Stimulated activated naive CD8-positive, alpha-beta T cell treated with anti-CD3 and anti-CD28 coated beads, Interleukin-15, Interleukin-2, amounts not matched to agents 100 ng/mL and 50 ng/mL, for 24 hours (primary cell): ENCODE measurements at regions not wholly inside any gene's neighbourhood (a gene's known extent, or its start where the extent isn't known, plus 50 kb on each side); places are given as distances from the start of the nearest gene placed in this dataset.
"Not testable (repeated sequence)": the region's sequence is repeated elsewhere in the genome, so short reads cannot be mapped to it uniquely, and the experiment has no call there.

ENCODE experiments used
- H3K27ac Mint-ChIP-seq: one replicate; pipeline ENCODE4 v1.8.0; 2021; ENCODE audit warnings: mild to moderate bottlenecking, mixed read lengths
- H3K27me3 Mint-ChIP-seq: one replicate; pipeline ENCODE4 v1.8.0; 2021; ENCODE audit warnings: mixed read lengths
- H3K36me3 Mint-ChIP-seq: one replicate; pipeline ENCODE4 v1.8.0; 2021; ENCODE audit warnings: low read depth, mixed read lengths
- H3K4me1 Mint-ChIP-seq: one replicate; pipeline ENCODE4 v1.8.0; 2021; ENCODE audit warnings: low read depth, mixed read lengths
- H3K4me3 Mint-ChIP-seq: one replicate; pipeline ENCODE4 v1.8.0; 2021; ENCODE audit warnings: mild to moderate bottlenecking, mixed read lengths
- H3K9me3 Mint-ChIP-seq: one replicate; pipeline ENCODE4 v1.8.0; 2021; ENCODE audit warnings: mixed read lengths

GRCh38 chr12:93994721-93995120, 153.7 kb upstream of the PLXNC1 start:
- Mint-ChIP-seq H3K4me1 (no peaks in the 10 kb centered on the region), H3K27ac (no peak overlapping the region), H3K27me3 (no peaks in the 10 kb centered on the region), H3K4me3 (no peak overlapping the region), H3K36me3 (no peaks in the 10 kb centered on the region), H3K9me3 (peaks cover 6% of the 10 kb centered on the region)

- Mint-ChIP-seq H3K27ac (no peak overlapping the region), H3K27me3 (no peaks in the 10 kb centered on the region), H3K4me3 (no peak overlapping the region), H3K4me1 (no peaks in the 10 kb centered on the region), H3K36me3 (no peaks in the 10 kb centered on the region), H3K9me3 (peaks cover 6% of the 10 kb centered on the region)
Observed at GRCh38 chr12:93996321-93996720, 152.1 kb upstream of the PLXNC1 start.

DNA sequence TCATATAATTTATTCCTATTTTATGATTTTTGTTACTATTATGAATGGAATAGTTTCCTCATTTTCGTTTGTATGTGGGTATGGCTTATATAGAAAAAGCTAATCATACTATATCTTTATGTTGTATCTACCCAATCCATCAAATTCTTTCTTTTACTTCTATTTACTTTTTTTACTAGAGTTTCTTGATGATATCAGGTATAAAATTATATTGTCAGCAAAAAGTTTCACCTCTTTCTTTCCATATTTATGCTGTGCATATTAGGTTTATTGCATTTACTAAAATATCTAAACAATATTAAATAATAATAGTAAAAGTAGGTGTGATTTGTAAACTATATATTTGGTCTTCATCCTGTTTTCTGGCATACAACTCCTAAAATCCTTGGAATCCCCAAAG, 146.7 kb upstream of the PLXNC1 start:
- Mint-ChIP-seq H3K4me3 (no peak overlapping the region), H3K27me3 (no peaks in the 10 kb centered on the region), H3K36me3 (peaks cover 2% of the 10 kb centered on the region), H3K4me1 (no peaks in the 10 kb centered on the region), H3K9me3 (peaks cover 20% of the 10 kb centered on the region), H3K27ac (no peak overlapping the region)

DNA sequence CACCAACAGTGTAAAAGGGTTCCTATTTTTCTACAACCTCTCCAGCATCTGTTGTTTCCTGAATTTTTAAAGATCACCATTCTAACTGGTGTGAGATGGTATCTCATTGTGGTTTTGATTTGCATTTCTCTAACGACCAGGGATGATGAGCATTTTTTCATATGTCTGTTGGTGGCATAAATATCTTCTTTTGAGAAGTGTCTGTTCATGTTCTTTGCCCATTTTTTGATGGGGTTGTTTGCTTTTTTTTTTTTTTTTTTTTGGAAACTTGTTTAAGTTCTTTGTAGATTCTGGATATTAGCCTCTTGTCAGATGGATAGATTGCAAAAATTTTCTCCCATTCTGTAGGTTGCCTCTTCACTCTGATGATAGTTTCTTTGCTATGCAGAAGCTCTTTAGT, 145.5 kb upstream of the PLXNC1 start:
- H3K36me3 Mint-ChIP-seq, H3K4me1 Mint-ChIP-seq, H3K27me3 Mint-ChIP-seq, H3K4me3 Mint-ChIP-seq, H3K27ac Mint-ChIP-seq: not testable (repeated sequence)
- H3K9me3 Mint-ChIP-seq: peaks cover 23% of the 10 kb centered on the region

DNA sequence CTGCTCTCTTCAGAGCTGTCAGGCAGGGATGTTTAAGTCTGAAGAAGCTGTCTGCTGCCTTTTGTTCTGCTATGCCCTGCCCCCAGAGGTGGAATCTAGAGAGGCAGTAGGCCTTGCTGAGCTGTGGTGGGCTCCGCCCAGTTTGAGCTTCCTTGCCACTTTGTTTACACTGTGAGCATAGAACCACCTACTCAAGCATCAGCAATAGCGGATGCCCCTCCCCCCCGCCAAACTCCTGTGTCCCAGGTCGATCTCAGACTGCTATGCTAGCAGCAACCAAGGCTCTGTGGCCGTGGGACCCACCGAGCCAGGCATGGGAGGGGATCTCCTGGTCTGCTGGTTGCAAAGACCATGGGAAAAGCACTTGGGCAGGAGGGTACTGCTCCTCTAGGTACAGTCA, 140.5 kb upstream of the PLXNC1 start:
- H3K27me3 Mint-ChIP-seq, H3K36me3 Mint-ChIP-seq, H3K4me3 Mint-ChIP-seq, H3K27ac Mint-ChIP-seq: not testable (repeated sequence)
- H3K9me3 Mint-ChIP-seq: peaks cover 18% of the 10 kb centered on the region
- peaks cover 12% of the 10 kb centered on the region for H3K4me1 Mint-ChIP-seq

GRCh38 chr12:94010307-94010706, 138.1 kb upstream of the PLXNC1 start:
- H3K4me1 Mint-ChIP-seq: peaks cover 21% of the 10 kb centered on the region
- H3K4me3 Mint-ChIP-seq: no peak overlapping the region
- peaks cover 6% of the 10 kb centered on the region for H3K36me3 Mint-ChIP-seq
- H3K9me3 Mint-ChIP-seq: peaks cover 12% of the 10 kb centered on the region
- no peak overlapping the region for H3K27ac Mint-ChIP-seq
- H3K27me3 Mint-ChIP-seq: no peaks in the 10 kb centered on the region

- peaks cover 21% of the 10 kb centered on the region for H3K4me1 Mint-ChIP-seq
- no peak overlapping the region for H3K27ac Mint-ChIP-seq
- H3K9me3 Mint-ChIP-seq: peaks cover 16% of the 10 kb centered on the region
- no peak overlapping the region for H3K4me3 Mint-ChIP-seq
- H3K27me3 Mint-ChIP-seq: no peaks in the 10 kb centered on the region
- peaks cover 3% of the 10 kb centered on the region for H3K36me3 Mint-ChIP-seq
Observed at GRCh38 chr12:94012071-94012470, 136.3 kb upstream of the PLXNC1 start.

GRCh38 chr12:94012590-94012989, 135.8 kb upstream of the PLXNC1 start:
- Mint-ChIP-seq H3K27ac (no peak overlapping the region), H3K36me3 (peaks cover 4% of the 10 kb centered on the region), H3K27me3 (no peaks in the 10 kb centered on the region), H3K4me1 (peaks cover 21% of the 10 kb centered on the region), H3K4me3 (no peak overlapping the region), H3K9me3 (peaks cover 17% of the 10 kb centered on the region)

- H3K4me1 Mint-ChIP-seq: peaks cover 14% of the 10 kb centered on the region
- peaks cover 40% of the 10 kb centered on the region for H3K9me3 Mint-ChIP-seq
- not testable (repeated sequence) for H3K4me3 Mint-ChIP-seq, H3K27me3 Mint-ChIP-seq, H3K27ac Mint-ChIP-seq
- peaks cover 15% of the 10 kb centered on the region for H3K36me3 Mint-ChIP-seq
Observed at GRCh38 chr12:94017247-94017646, 131.1 kb upstream of the PLXNC1 start.

- no peak overlapping the region for H3K4me3 Mint-ChIP-seq
- H3K36me3 Mint-ChIP-seq: peaks cover 15% of the 10 kb centered on the region
- peaks cover 43% of the 10 kb centered on the region for H3K9me3 Mint-ChIP-seq
- H3K4me1 Mint-ChIP-seq: no peaks in the 10 kb centered on the region
- H3K27ac Mint-ChIP-seq: no peak overlapping the region
- H3K27me3 Mint-ChIP-seq: no peaks in the 10 kb centered on the region
Observed at GRCh38 chr12:94020335-94020734, 128.0 kb upstream of the PLXNC1 start.

GRCh38 chr12:94023879-94024278, 124.5 kb upstream of the PLXNC1 start:
- H3K4me1 Mint-ChIP-seq: no peaks in the 10 kb centered on the region
- H3K9me3 Mint-ChIP-seq: peaks cover 25% of the 10 kb centered on the region
- H3K36me3 Mint-ChIP-seq: peaks cover 3% of the 10 kb centered on the region
- H3K4me3 Mint-ChIP-seq: no peak overlapping the region
- no peaks in the 10 kb centered on the region for H3K27me3 Mint-ChIP-seq
- no peak overlapping the region for H3K27ac Mint-ChIP-seq

- Mint-ChIP-seq H3K27ac (no peak overlapping the region), H3K36me3 (no peaks in the 10 kb centered on the region), H3K4me3 (no peak overlapping the region), H3K4me1 (peaks cover under 1% of the 10 kb centered on the region), H3K27me3 (no peaks in the 10 kb centered on the region), H3K9me3 (peaks cover 20% of the 10 kb centered on the region)
Observed at GRCh38 chr12:94025068-94025467, 123.3 kb upstream of the PLXNC1 start.

DNA sequence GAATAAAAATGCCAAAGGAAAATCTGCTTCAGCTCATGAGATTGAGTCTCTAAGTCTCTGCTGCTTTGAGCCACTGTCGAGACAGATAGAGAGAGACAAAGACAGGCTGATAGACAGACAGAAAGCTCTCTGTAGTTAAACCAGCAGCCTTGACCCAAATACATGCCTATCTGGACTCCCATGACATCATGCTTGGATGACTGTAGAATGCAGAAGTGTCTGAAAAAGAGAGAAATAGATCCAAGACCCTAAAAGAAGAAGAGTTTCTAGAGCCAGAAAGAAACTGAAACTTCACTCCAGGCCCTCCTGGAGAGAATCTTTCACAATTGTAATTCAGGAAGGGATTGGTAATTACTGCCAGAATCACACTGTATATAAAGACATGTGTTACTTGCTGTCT, 122.6 kb upstream of the PLXNC1 start:
- peaks cover 20% of the 10 kb centered on the region for H3K9me3 Mint-ChIP-seq
- no peaks in the 10 kb centered on the region for H3K36me3 Mint-ChIP-seq

GRCh38 chr12:94026596-94026995, 121.8 kb upstream of the PLXNC1 start:
- Mint-ChIP-seq H3K4me1 (peaks cover 16% of the 10 kb centered on the region), H3K27me3 (no peaks in the 10 kb centered on the region), H3K36me3 (no peaks in the 10 kb centered on the region), H3K9me3 (peaks cover 16% of the 10 kb centered on the region), H3K27ac (no peak overlapping the region), H3K4me3 (no peak overlapping the region)

More for the DNA sequence above, 122.6 kb upstream of the PLXNC1 start:
- no peaks in the 10 kb centered on the region for H3K27me3 Mint-ChIP-seq
- H3K4me1 Mint-ChIP-seq: peaks cover 8% of the 10 kb centered on the region
- no peak overlapping the region for H3K27ac Mint-ChIP-seq
- H3K4me3 Mint-ChIP-seq: no peak overlapping the region

GRCh38 chr12:94027561-94027960, 120.8 kb upstream of the PLXNC1 start:
- Mint-ChIP-seq H3K9me3 (peaks cover 10% of the 10 kb centered on the region), H3K36me3 (no peaks in the 10 kb centered on the region), H3K27me3 (no peaks in the 10 kb centered on the region), H3K4me1 (peaks cover 24% of the 10 kb centered on the region), H3K4me3 (no peak overlapping the region), H3K27ac (no peak overlapping the region)

DNA sequence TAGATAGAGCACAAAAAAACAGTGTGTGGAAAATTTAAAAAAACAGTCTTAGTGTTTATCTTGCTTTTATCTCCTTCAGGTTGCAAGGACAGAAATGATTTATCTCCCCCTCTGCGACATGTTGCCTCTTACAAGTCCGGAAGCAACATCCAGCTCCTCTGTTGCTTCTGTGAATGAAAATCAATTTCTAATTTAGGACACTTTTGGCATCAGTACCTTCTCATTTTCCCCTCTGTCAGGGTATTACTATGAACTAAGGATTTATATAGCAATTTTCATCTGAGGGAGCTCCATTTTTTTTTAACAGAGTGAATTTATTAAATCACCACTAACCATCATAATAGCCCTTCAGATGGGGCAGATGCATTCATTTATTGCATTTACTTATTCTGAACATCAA, 116.6 kb upstream of the PLXNC1 start:
- H3K27me3 Mint-ChIP-seq: no peaks in the 10 kb centered on the region
- peaks cover 15% of the 10 kb centered on the region for H3K9me3 Mint-ChIP-seq
- peaks cover 34% of the 10 kb centered on the region for H3K4me1 Mint-ChIP-seq
- H3K27ac Mint-ChIP-seq: no peak overlapping the region
- no peak overlapping the region for H3K4me3 Mint-ChIP-seq
- H3K36me3 Mint-ChIP-seq: no peaks in the 10 kb centered on the region
